ENCODE measurements at regions not wholly inside any gene's neighbourhood (a gene's known extent, or its start where the extent isn't known, plus 50 kb on each side); places are given as distances from the start of the nearest gene placed in this dataset.

GRCh38 chr7:149638566-149639320, 134.6 kb downstream of the ZNF467 start:
- no peak for DNase-seq (ENCODE audit: low read depth, low spot score)
- no peak for FAIRE-seq
- intact Hi-C loops (cut with micrococcal nuclease) (no loop called here), dilution Hi-C loops (cut with MboI; ENCODE audit: extremely low pct_ligation_motif_present, low sequenced_read_pairs) (no loop called here)
- no peaks in the 10 kb centered on the region for H3K9me1 ChIP-seq (replicated peaks; ENCODE audit: control insufficient read depth, extremely low read depth, insufficient read depth, low read length)
- peaks cover 3% of the 10 kb centered on the region in 2 experiments for H3K27me3 ChIP-seq (ENCODE audit: control insufficient read depth in 2 of 2, insufficient read depth in 2 of 2, low read length in 2 of 2)
- H3K27ac ChIP-seq (ENCODE audit: insufficient read depth, low read depth, low read length), result no peak overlapping the region
- H3K4me3 ChIP-seq (replicated peaks in 1 of 3; ENCODE audit: insufficient read depth in 1 of 3, low read depth in 1 of 3, low read length in 3 of 3), result no peak overlapping the region
- no peak overlapping the region for H3K9ac ChIP-seq (replicated peaks; ENCODE audit: extremely low read depth, insufficient read depth, low read length)
- ChIA-PET CTCF (interaction anchor here (0.9 kb wide), 1 partner anchor 36 kb away, joined by 3 read pairs; no protein-coding TSS in a partner anchor), POLR2A (no interaction called here)
- H3K4me1 ChIP-seq (ENCODE audit: control insufficient read depth, extremely low read depth, insufficient read depth, low read length), result no peaks in the 10 kb centered on the region
- no peaks in the 10 kb centered on the region for H4K20me1 ChIP-seq (replicated peaks; ENCODE audit: control insufficient read depth, extremely low read depth, insufficient read depth, low read length)
- H3K4me2 ChIP-seq (ENCODE audit: insufficient read depth, low read length), result no peak overlapping the region
- no peak overlapping the region for H2AFZ ChIP-seq (ENCODE audit: low read depth, low read length)
- no TSS peak for BruUV-seq (replicated peaks)
- H3K9me3 ChIP-seq (replicated peaks; ENCODE audit: control insufficient read depth, insufficient read depth, low read length), result no peaks in the 10 kb centered on the region
- no peaks in the 10 kb centered on the region for H3K79me2 ChIP-seq (ENCODE audit: control insufficient read depth, insufficient read depth, low read length)
- H3K36me3 ChIP-seq (ENCODE audit: control insufficient read depth in 2 of 2, extremely low read depth in 1 of 2, insufficient read depth in 2 of 2, low read length in 2 of 2), result no peaks in the 10 kb centered on the region
- TF ChIP-seq MAX (IDR thresholded peaks at IDR 0.05; ENCODE audit: insufficient read depth, insufficient read length), result no peak
- TF ChIP-seq GATA2 (IDR thresholded peaks at IDR 0.05; ENCODE audit: insufficient read depth, insufficient read length, low read depth, low read length), result no peak
- TF ChIP-seq CTCF (IDR thresholded peaks at IDR 0.05; ENCODE audit: extremely low read depth in 1 of 2, insufficient read depth in 1 of 2, low read depth in 1 of 2, low read length in 2 of 2), result no peak
- TF ChIP-seq MYC (IDR thresholded peaks at IDR 0.05; ENCODE audit: low read depth, low read length), result no peak
- TF ChIP-seq JUN (IDR thresholded peaks at IDR 0.05; ENCODE audit: borderline replicate concordance, insufficient read depth, insufficient read length, low read depth), result no peak
- TF ChIP-seq FOS (IDR thresholded peaks at IDR 0.05; ENCODE audit: borderline replicate concordance, insufficient read depth, low read length), result no peak
- TF ChIP-seq POLR2A (IDR thresholded peaks at IDR 0.05; ENCODE audit: low read depth, low read length), result no peak
- no peak for TF ChIP-seq POLR2AphosphoS5 (IDR thresholded peaks at IDR 0.05; ENCODE audit: insufficient read depth, low read depth, low read length)
- no peak for TF ChIP-seq EZH2 (IDR thresholded peaks at IDR 0.05; ENCODE audit: borderline replicate concordance, low read depth, low read length, severe bottlenecking)
